ENCODE measurements at regions not wholly inside any gene's neighbourhood (a gene's known extent, or its start where the extent isn't known, plus 50 kb on each side); places are given as distances from the start of the nearest gene placed in this dataset.
A peak's percentile ranks its signal among the peaks of the same experiment; 100 is the strongest.

GRCh38 chr11:45473341-45473895, 187.3 kb upstream of the SYT13 start:
- TF ChIP-seq CTCF (IDR thresholded peaks at IDR 0.05; ENCODE audit: unreplicated experiment) = no peak

GRCh38 chr11:45472716-45473317, 186.7 kb upstream of the SYT13 start:
- DNase-seq (ENCODE audit: low spot score, unreplicated experiment) = no peak
- H3K4me3 Mint-ChIP-seq (ENCODE audit: low read depth) = no peak overlapping the region
- H3K9me3 Mint-ChIP-seq (ENCODE audit: low read depth) = no peaks in the 10 kb centered on the region
- peaks cover 12% of the 10 kb centered on the region for H3K4me1 Mint-ChIP-seq (ENCODE audit: low read depth)
- H3K27me3 Mint-ChIP-seq = peaks cover 4% of the 10 kb centered on the region
- no peaks in the 10 kb centered on the region for H3K36me3 Mint-ChIP-seq (ENCODE audit: insufficient read depth)
- TF ChIP-seq CTCF (IDR thresholded peaks at IDR 0.05; ENCODE audit: unreplicated experiment) = no peak
- no peak overlapping the region for H3K27ac Mint-ChIP-seq

More at GRCh38 chr11:45473341-45473895, 187.3 kb upstream of the SYT13 start:
- Mint-ChIP-seq H3K4me1 (ENCODE audit: low read depth) (peaks cover 6% of the 10 kb centered on the region), H3K4me3 (ENCODE audit: low read depth) (no peak overlapping the region), H3K9me3 (ENCODE audit: low read depth) (no peaks in the 10 kb centered on the region), H3K27me3 (peaks cover 8% of the 10 kb centered on the region), H3K36me3 (ENCODE audit: insufficient read depth) (no peaks in the 10 kb centered on the region), H3K27ac (peak overlapping the region; percentile 23)
- DNase-seq (ENCODE audit: low spot score, unreplicated experiment) = no peak

GRCh38 chr11:45471266-45471665, 185.1 kb upstream of the SYT13 start:
- no peaks in the 10 kb centered on the region for H3K27me3 Mint-ChIP-seq
- no peaks in the 10 kb centered on the region for H3K36me3 Mint-ChIP-seq (ENCODE audit: insufficient read depth)
- H3K9me3 Mint-ChIP-seq (ENCODE audit: low read depth) = no peaks in the 10 kb centered on the region
- no peak for TF ChIP-seq CTCF (IDR thresholded peaks at IDR 0.05; ENCODE audit: unreplicated experiment)
- no peak overlapping the region for H3K27ac Mint-ChIP-seq
- DNase-seq (ENCODE audit: low spot score, unreplicated experiment) = no peak
- no peak overlapping the region for H3K4me3 Mint-ChIP-seq (ENCODE audit: low read depth)
- peaks cover 19% of the 10 kb centered on the region for H3K4me1 Mint-ChIP-seq (ENCODE audit: low read depth)

GRCh38 chr11:45470794-45471167, 184.6 kb upstream of the SYT13 start:
- H3K27me3 Mint-ChIP-seq = peaks cover 3% of the 10 kb centered on the region
- no peaks in the 10 kb centered on the region for H3K36me3 Mint-ChIP-seq (ENCODE audit: insufficient read depth)
- no peak overlapping the region for H3K27ac Mint-ChIP-seq
- H3K4me3 Mint-ChIP-seq (ENCODE audit: low read depth) = no peak overlapping the region
- H3K4me1 Mint-ChIP-seq (ENCODE audit: low read depth) = peaks cover 19% of the 10 kb centered on the region
- DNase-seq (ENCODE audit: low spot score, unreplicated experiment) = no peak
- H3K9me3 Mint-ChIP-seq (ENCODE audit: low read depth) = no peaks in the 10 kb centered on the region
- no peak for TF ChIP-seq CTCF (IDR thresholded peaks at IDR 0.05; ENCODE audit: unreplicated experiment)

GRCh38 chr11:45470151-45470793, 184.1 kb upstream of the SYT13 start:
- Mint-ChIP-seq H3K27me3 (peaks cover 6% of the 10 kb centered on the region), H3K4me1 (ENCODE audit: low read depth) (peaks cover 19% of the 10 kb centered on the region), H3K9me3 (ENCODE audit: low read depth) (no peaks in the 10 kb centered on the region), H3K36me3 (ENCODE audit: insufficient read depth) (no peaks in the 10 kb centered on the region), H3K27ac (no peak overlapping the region), H3K4me3 (ENCODE audit: low read depth) (no peak overlapping the region)
- no peak for TF ChIP-seq CTCF (IDR thresholded peaks at IDR 0.05; ENCODE audit: unreplicated experiment)
- no peak for DNase-seq (ENCODE audit: low spot score, unreplicated experiment)
